GM19452 (cell line): ENCODE measurements at regions not wholly inside any gene's neighbourhood (a gene's known extent, or its start where the extent isn't known, plus 50 kb on each side); places are given as distances from the start of the nearest gene placed in this dataset.
"Not testable (repeated sequence)": the region's sequence is repeated elsewhere in the genome, so short reads cannot be mapped to it uniquely, and the experiment has no call there.

Experiments
- ATAC-seq: cut with Tn5 transposase; IDR thresholded peaks from one replicate; pipeline ENCODE4 v1.9.1; 2021; ENCODE audit not compliant: unreplicated experiment

DNA sequence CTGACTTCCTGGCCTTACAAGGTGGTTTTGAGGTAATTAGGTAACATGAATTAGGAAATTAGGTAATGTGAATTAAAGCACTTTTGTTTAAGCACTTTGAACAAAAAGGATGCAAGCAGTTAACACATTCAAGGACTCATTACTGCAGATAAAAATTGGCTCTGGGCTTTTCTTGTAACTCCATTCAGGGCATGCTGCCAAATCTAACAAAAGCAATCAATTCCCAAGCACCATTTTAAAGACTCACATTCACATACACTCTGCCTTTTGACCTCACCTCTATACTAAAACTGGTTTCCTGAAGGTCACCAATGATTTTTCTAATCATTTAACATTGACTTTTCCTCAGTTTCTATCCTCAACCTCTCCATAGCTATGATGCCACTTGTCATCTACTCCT lies 251.2 kb upstream of the RHOBTB1 start:
- no peak for ATAC-seq

- ATAC-seq = not testable (repeated sequence)
These were observed 248.6 kb upstream of the RHOBTB1 start for GRCh38 chr10:61192589-61192988.

GRCh38 chr10:61192042-61192441 lies 248.1 kb upstream of the RHOBTB1 start:
- ATAC-seq = no peak

GRCh38 chr10:61189912-61190311 lies 245.9 kb upstream of the RHOBTB1 start:
- ATAC-seq = no peak

GRCh38 chr10:61188691-61189090 lies 244.7 kb upstream of the RHOBTB1 start:
- no peak for ATAC-seq

- ATAC-seq = no peak
These were observed 244.1 kb upstream of the RHOBTB1 start for GRCh38 chr10:61188101-61188500.

DNA sequence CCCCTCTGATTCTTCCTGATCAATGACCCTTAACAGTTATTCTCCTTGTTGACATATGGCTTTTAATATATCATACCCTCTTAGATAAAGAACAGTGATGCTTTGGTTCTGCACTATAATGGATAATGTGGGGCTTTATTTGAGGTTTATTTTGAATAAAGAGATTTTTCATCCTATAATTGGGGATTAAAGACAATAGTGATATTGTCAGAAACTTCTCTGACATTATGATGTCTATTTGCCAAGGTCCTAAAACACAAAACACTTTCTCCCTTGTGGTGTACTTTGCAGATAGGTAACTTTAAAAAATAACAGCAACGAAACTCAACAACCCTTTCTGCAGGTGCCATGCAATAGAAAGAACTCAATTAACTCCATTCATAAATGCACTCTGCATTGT lies 243.6 kb upstream of the RHOBTB1 start:
- no peak for ATAC-seq

- no peak for ATAC-seq
These were observed 242.4 kb upstream of the RHOBTB1 start for GRCh38 chr10:61186408-61186807.

GRCh38 chr10:61184429-61184828 lies 240.4 kb upstream of the RHOBTB1 start:
- no peak for ATAC-seq

GRCh38 chr10:61183967-61184366 lies 240.0 kb upstream of the RHOBTB1 start:
- ATAC-seq = no peak

- no peak for ATAC-seq
These were observed 237.8 kb upstream of the RHOBTB1 start for GRCh38 chr10:61181832-61182231.

DNA sequence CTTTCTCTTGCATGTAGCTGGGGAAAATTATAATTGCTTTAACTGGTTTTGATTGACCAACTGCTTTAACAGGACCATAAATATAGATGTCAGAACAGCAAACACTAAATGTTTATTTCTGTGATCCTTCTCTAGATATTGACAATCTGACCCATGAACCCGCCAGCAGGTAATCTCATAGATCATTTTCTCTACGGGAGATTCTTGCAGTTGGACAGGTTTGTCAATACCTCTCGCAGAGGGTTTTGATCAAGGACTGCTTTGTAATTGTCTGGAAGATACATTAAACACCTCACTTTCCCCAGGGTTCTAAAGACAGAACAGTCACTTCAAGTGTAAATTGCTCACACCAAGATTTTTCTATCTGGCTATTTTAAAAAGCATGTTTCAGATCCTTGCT lies 235.8 kb upstream of the RHOBTB1 start:
- ATAC-seq = no peak

DNA sequence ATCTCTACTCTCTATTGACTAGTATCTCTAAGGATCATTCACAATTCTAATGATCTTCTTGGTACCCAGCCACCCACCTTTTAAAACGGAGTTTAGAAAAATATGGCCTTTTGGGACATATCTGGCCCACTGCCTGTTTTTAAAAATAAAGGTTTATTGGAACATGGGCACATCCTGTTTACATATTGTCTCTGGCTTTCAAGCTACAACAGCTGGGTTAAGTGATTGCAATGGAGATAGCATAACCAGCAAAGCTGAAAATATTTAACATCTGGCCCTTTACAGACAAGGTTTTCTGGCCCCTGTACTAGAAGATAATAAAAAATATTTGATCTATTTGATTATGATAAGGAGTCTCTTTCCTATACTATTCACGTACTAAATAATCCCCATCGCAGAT lies 232.4 kb upstream of the RHOBTB1 start:
- no peak for ATAC-seq

- no peak for ATAC-seq
These were observed 231.3 kb upstream of the RHOBTB1 start for GRCh38 chr10:61175316-61175715.

GRCh38 chr10:61173450-61173849 lies 229.5 kb upstream of the RHOBTB1 start:
- ATAC-seq = no peak

DNA sequence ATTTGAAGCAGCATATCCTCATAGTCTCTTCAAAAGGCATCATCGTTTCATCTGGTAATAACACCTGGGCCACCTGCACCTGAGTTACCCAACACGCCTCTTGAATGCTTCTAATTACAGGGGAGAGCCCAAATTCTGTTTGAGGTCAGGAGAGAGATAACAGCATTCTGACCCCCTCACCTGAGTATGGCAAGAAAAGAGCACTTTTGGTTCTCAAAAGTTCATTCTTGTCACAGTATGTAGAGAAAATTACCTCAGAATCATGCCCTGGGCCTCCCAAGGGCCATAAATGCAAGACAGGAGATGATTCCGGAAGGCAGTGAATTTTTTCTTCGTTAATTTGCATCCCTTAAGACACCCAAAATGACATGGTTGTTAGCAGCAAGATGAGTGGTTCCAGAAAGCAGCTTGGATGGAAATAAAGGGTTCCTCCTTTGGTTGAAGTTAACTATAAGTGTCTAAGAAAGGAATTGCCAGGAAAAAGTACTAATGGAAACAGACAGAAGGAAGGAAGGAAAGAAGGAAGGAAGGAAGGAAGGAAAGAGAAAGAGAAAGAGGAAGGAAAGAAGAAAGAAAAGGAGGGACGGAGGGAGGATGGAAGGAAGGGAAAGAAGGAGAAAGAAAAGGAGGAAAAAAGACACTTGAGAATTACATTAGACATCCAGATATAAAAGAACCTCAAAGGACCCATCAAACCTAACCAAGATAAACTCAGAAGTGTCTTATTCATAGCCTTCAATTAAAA lies 228.4 kb upstream of the RHOBTB1 start:
- ATAC-seq = no peak

GRCh38 chr10:61170594-61170993 lies 226.6 kb upstream of the RHOBTB1 start:
- no peak for ATAC-seq

GRCh38 chr10:61169294-61169693 lies 225.3 kb upstream of the RHOBTB1 start:
- ATAC-seq = no peak

DNA sequence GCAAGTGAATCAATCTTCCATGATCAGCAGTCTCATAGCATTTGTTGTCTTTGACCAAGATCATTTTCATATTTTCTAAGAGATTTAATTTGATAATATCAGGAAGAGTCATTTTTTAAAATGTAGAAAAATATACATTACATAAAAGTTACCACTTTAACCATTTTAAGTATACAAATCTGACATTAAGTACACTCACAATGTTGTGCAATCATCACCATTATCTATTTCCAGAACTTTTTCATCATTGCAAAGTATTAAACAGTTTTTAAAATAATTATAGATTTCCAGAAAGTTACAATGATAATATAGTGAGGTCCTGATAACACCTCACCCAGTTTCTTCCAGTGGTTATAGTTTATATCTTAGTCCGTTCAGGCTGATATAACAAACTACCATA lies 222.5 kb upstream of the RHOBTB1 start:
- no peak for ATAC-seq

GRCh38 chr10:61166065-61166464 lies 222.1 kb upstream of the RHOBTB1 start:
- ATAC-seq = no peak

GRCh38 chr10:61164458-61165160 lies 220.6 kb upstream of the RHOBTB1 start:
- no peak for ATAC-seq

DNA sequence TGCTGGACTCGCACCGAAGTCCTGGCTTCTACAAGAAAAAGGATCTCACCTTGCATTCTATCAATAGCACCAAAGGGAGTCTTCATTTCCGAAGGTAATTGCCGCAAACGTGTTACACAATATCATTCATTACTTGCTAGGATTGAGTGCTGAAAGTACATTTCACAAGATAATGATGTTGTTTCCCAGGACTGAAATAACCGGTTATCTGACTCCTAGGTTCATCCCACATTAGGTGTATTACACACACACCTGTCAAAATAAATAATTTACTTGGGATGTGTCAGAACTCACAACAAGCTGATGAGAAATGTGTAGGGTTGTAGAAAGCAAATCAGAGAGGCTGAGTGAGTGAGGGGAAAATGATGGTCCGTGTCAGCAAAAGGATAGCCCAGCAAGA lies 219.4 kb upstream of the RHOBTB1 start:
- ATAC-seq = no peak

DNA sequence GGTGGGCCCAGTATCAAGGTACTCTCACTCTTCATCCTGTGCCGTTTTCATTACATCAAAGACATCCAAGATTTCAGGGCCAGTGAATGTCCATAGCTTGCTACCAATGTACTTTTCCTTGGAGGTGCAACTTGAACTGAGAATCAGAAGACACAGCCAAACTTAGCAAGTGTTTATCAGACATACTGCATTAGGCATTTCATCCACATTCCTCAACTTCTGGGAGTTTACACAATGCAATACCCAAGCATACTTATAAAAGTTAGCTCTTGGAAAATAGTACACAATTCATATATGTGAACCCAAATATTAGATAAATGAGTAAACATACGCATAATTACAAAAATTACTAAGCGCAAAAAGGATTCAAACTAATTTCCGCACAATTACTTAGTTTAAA lies 216.3 kb upstream of the RHOBTB1 start:
- no peak for ATAC-seq
